ENCODE measurements at regions not wholly inside any gene's neighbourhood (a gene's known extent, or its start where the extent isn't known, plus 50 kb on each side); places are given as distances from the start of the nearest gene placed in this dataset.

GRCh38 chr1:148402152-148403084, 80.7 kb downstream of the PPIAL4G start (continued):
- TF ChIP-seq NFAT5 (CRISPR knock-in tag; IDR thresholded peaks at IDR 0.05) (0 out of 2 replicates have a peak, but pooled peaks have one; percentile 68), ZNF616 (CRISPR knock-in tag; IDR thresholded peaks at IDR 0.05; ENCODE audit: low read depth) (0 out of 2 replicates have a peak, but pooled peaks have one; percentile 27), KDM4B (CRISPR knock-in tag; IDR thresholded peaks at IDR 0.05) (peak; percentile 35; the same call in 1 of the 2 replicates), ZBTB26 (CRISPR knock-in tag; IDR thresholded peaks at IDR 0.05; ENCODE audit: borderline replicate concordance) (0 out of 2 replicates have a peak, but pooled peaks have one; percentile 21), ZMYM3 (CRISPR knock-in tag; IDR thresholded peaks at IDR 0.05) (peak; percentile 59; the same call in 1 of the 2 replicates), ATF4 (CRISPR knock-in tag; IDR thresholded peaks at IDR 0.05) (0 out of 4 replicates have a peak, but pooled peaks of 1 of the 2 experiments have one; percentile 28), ZNF225 (CRISPR knock-in tag; IDR thresholded peaks at IDR 0.05) (0 out of 2 replicates have a peak, but pooled peaks have one; percentile 40), SNAPC4 (CRISPR knock-in tag; IDR thresholded peaks at IDR 0.05) (peak; percentile 99), ARNT2 (CRISPR knock-in tag; IDR thresholded peaks at IDR 0.05; ENCODE audit: low read depth) (0 out of 2 replicates have a peak, but pooled peaks have one; percentile 24)
